SH-SY5Y (cell line): ENCODE measurements at regions not wholly inside any gene's neighbourhood (a gene's known extent, or its start where the extent isn't known, plus 50 kb on each side); places are given as distances from the start of the nearest gene placed in this dataset.

ENCODE experiments used
- GATA2 ChIP-seq: IDR thresholded peaks from 2 replicates; pipeline ENCODE4 v1.6.1; 2011; ENCODE audit warnings: mild to moderate bottlenecking, low read depth, low read length
- GATA3 ChIP-seq: IDR thresholded peaks from 2 replicates; pipeline ENCODE4 v1.6.1; 2011; ENCODE audit warnings: low read depth, mild to moderate bottlenecking, low read length, moderate library complexity

- no peak for TF ChIP-seq GATA3
- no peak for TF ChIP-seq GATA2
Observed at GRCh38 chr11:23310276-23310675, 450.0 kb upstream of the CCDC179 start.

GRCh38 chr11:23311986-23312940, 452.0 kb upstream of the CCDC179 start:
- no peak for TF ChIP-seq GATA3
- no peak for TF ChIP-seq GATA2

GRCh38 chr11:23313001-23313400, 452.7 kb upstream of the CCDC179 start:
- no peak for TF ChIP-seq GATA2
- no peak for TF ChIP-seq GATA3

DNA sequence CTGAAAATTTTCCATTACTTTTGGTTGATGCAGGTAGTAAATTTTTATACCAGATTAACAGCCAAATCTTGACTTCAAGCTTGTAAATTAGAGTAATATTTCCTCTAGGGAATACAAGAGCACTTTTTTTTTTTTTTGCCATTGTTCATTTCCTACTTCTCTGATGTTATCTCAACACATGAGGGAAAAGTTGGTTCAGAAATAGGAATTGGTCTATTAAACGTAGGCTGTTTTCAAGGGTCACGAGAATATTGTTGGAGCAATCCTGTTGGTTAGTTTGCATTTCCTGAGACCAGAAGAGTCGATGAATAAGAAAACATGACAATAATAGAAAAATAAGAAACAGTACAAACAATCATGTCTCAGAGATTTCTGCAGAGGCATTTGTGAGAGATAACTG, 453.9 kb upstream of the CCDC179 start:
- TF ChIP-seq GATA3 = no peak
- no peak for TF ChIP-seq GATA2

DNA sequence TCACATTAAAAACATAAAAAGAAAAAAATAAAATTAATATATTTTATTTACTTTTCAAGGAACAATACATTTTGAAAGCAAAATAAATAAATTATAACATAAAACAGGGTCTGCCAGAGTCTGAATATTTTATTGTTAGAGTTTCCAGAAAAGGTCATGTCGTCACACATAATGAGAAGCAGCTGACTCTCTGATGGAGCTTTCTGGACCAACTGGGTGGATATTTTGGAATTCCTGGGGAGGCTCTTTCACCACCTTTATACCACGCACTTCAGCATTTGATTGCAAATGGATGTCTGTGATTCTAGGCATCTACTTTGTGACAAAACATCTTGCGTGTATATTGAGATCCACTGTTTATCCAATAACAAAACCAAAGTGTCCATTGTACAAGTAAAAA, 455.0 kb upstream of the CCDC179 start:
- TF ChIP-seq GATA3 (no peak), GATA2 (no peak)

- TF ChIP-seq GATA2 = no peak
- TF ChIP-seq GATA3 = no peak
Observed at GRCh38 chr11:23317816-23318215, 457.5 kb upstream of the CCDC179 start.

DNA sequence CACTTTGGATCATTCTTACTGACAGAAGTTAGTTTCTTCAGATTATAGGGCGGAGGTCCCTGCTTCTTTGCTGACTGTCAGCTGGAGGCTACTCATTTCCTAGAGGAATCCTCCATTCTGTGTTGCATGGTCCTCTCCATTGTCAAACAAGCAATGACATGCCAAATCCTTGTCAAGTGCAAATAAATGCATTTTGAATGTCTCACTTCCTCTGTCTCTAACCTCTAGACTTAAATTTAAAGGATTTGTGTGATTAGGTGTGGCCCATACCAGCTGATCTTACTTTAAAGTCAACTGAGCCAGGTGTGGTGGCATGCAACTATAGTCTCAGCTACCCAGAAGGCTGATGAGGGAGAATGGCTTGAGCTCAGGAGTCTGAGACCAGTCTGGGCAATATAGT, 458.4 kb upstream of the CCDC179 start:
- TF ChIP-seq GATA2 (no peak), GATA3 (no peak)

DNA sequence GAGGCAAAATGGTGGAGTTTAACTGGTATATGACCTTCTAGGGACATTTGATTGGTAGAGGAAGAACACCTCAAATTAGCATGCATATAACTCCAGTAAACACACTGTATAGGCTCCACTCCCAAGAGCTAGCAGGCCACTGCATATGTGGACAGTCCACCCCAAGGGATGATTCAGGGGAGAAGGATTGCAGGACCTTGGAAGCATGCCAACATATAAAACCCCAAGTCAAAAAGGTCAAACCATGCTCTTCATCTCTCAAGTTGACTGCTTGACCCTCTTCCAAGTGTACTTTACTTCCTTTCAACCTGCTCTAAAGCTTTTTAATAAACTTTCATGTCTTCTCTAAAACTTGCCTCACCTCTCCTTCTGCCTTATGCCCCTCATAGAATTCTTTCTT, 459.9 kb upstream of the CCDC179 start:
- no peak for TF ChIP-seq GATA3
- TF ChIP-seq GATA2 = no peak

GRCh38 chr11:23336961-23337360, 476.7 kb upstream of the CCDC179 start:
- TF ChIP-seq GATA2 (no peak), GATA3 (no peak)

GRCh38 chr11:23353611-23354010, 493.3 kb upstream of the CCDC179 start:
- TF ChIP-seq GATA3 = no peak
- no peak for TF ChIP-seq GATA2

DNA sequence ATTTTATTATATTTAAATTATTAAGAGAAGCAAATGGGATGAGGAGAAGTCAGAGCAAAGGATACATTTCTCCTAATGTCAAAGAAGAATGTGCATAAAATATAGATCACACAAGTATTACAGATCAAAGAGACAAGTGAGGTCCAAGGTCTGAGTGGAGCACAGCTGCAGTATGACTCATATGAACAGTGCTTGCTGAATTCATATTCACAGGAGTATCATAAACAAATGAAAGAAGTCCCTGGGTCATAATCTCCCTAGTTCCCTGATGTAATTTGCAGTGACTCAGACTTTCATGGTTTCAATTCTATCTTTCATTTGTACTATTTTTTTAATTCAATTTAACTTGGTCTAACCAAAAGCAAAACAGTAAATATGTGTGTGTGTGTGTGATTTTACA, 499.0 kb upstream of the CCDC179 start:
- TF ChIP-seq GATA2 (no peak), GATA3 (no peak)

GRCh38 chr11:23364076-23364475, 503.8 kb upstream of the CCDC179 start:
- TF ChIP-seq GATA3 (no peak), GATA2 (no peak)

GRCh38 chr11:23370580-23371275, 510.5 kb upstream of the CCDC179 start:
- TF ChIP-seq GATA2 (no peak), GATA3 (no peak)

GRCh38 chr11:23377909-23378308, 517.6 kb upstream of the CCDC179 start:
- no peak for TF ChIP-seq GATA2
- TF ChIP-seq GATA3 = no peak

- TF ChIP-seq GATA2 (no peak), GATA3 (no peak)
Observed at GRCh38 chr11:23391031-23391430, 530.8 kb upstream of the CCDC179 start.

GRCh38 chr11:23398052-23398451, 537.8 kb upstream of the CCDC179 start:
- no peak for TF ChIP-seq GATA3
- TF ChIP-seq GATA2 = no peak
